ENCODE measurements at regions not wholly inside any gene's neighbourhood (a gene's known extent, or its start where the extent isn't known, plus 50 kb on each side); places are given as distances from the start of the nearest gene placed in this dataset.

DNA sequence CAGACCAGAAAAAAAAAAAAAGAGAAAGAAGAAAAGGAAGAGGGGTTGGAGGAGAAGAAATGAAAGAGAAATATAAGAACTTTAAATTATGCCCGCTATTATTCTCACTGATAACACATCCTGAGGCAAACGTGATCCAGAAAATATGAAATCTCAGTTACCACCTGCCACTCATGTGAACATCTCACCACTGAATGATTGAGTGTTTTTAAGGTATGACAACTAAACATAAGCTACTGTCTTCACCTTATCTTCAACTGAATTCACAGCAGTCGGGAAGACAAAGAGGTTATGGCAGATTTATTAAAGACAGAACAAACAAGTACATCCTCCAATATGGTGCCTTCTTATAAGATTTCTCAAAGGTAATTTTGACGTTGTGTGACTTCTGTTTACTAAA lies 327.9 kb downstream of the TMEM161B start:
- ChIA-PET CTCF (no interaction called here), POLR2A (no interaction called here)
- TF ChIP-seq, protein P1, sequence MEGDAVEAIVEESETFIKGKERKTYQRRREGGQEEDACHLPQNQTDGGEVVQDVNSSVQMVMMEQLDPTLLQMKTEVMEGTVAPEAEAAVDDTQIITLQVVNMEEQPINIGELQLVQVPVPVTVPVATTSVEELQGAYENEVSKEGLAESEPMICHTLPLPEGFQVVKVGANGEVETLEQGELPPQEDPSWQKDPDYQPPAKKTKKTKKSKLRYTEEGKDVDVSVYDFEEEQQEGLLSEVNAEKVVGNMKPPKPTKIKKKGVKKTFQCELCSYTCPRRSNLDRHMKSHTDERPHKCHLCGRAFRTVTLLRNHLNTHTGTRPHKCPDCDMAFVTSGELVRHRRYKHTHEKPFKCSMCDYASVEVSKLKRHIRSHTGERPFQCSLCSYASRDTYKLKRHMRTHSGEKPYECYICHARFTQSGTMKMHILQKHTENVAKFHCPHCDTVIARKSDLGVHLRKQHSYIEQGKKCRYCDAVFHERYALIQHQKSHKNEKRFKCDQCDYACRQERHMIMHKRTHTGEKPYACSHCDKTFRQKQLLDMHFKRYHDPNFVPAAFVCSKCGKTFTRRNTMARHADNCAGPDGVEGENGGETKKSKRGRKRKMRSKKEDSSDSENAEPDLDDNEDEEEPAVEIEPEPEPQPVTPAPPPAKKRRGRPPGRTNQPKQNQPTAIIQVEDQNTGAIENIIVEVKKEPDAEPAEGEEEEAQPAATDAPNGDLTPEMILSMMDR (IDR thresholded peaks at IDR 0.05; ENCODE audit: insufficient read depth, low read length, missing control alignments) = no peak
- H3K4me3 ChIP-seq (ENCODE audit: low read depth, low read length) = no peak overlapping the region
- DNase-seq (ENCODE audit: low read depth, low spot score) = no peak

- no peak overlapping the region for H3K4me3 ChIP-seq (ENCODE audit: low read depth, low read length)
- ChIA-PET POLR2A (no interaction called here), CTCF (no interaction called here)
- no peak for DNase-seq (ENCODE audit: low read depth, low spot score)
- TF ChIP-seq, protein P1 (IDR thresholded peaks at IDR 0.05; ENCODE audit: insufficient read depth, low read length, missing control alignments) = no peak
These were observed 332.0 kb downstream of the TMEM161B start for GRCh38 chr5:87936667-87937066.

- ChIA-PET POLR2A (no interaction called here), CTCF (no interaction called here)
- TF ChIP-seq, protein P1 (IDR thresholded peaks at IDR 0.05; ENCODE audit: insufficient read depth, low read length, missing control alignments) = no peak
- no peak for DNase-seq (ENCODE audit: low read depth, low spot score)
- no peak overlapping the region for H3K4me3 ChIP-seq (ENCODE audit: low read depth, low read length)
These were observed 344.2 kb downstream of the TMEM161B start for GRCh38 chr5:87924436-87924835.

- CTCF ChIA-PET = no interaction called here
- H3K4me3 ChIP-seq (ENCODE audit: low read depth, low read length) = no peak overlapping the region
- DNase-seq (ENCODE audit: low read depth, low spot score) = no peak
- TF ChIP-seq, protein P1 (IDR thresholded peaks at IDR 0.05; ENCODE audit: insufficient read depth, low read length, missing control alignments) = no peak
- POLR2A ChIA-PET = no interaction called here
These were observed 352.3 kb downstream of the TMEM161B start for GRCh38 chr5:87916320-87916719.

DNA sequence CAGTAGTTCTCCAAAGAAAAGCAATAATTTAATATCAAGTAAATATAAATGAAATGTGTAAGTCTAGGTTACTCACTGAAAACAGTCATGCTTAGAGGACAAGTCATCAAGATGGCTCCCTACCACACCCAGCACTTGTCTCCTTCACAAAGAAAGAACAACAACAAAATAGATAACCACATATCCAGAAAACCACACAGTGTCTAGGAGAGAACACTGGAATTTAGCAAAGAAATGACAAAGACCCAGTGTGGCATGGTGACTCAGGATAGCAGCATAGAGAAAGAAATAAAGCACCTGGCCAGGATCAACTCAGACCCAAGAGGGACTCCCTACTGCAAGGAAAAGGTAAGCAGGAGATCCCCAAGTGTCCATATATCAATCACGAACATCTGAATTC lies 356.2 kb downstream of the TMEM161B start:
- ChIA-PET CTCF (no interaction called here), POLR2A (no interaction called here)
- DNase-seq (ENCODE audit: low read depth, low spot score) = no peak
- TF ChIP-seq, protein P1 (IDR thresholded peaks at IDR 0.05; ENCODE audit: insufficient read depth, low read length, missing control alignments) = no peak
- H3K4me3 ChIP-seq (ENCODE audit: low read depth, low read length) = no peak overlapping the region

GRCh38 chr5:87909382-87909781 lies 359.3 kb downstream of the TMEM161B start:
- TF ChIP-seq, protein P1 (IDR thresholded peaks at IDR 0.05; ENCODE audit: insufficient read depth, low read length, missing control alignments) = no peak
- ChIA-PET CTCF (no interaction called here), POLR2A (no interaction called here)
- no peak overlapping the region for H3K4me3 ChIP-seq (ENCODE audit: low read depth, low read length)
- DNase-seq (ENCODE audit: low read depth, low spot score) = no peak
